Frontal cortex (tissue), 3 donors: ENCODE measurements at regions not wholly inside any gene's neighbourhood (a gene's known extent, or its start where the extent isn't known, plus 50 kb on each side); places are given as distances from the start of the nearest gene placed in this dataset.
"Not testable (repeated sequence)": the region's sequence is repeated elsewhere in the genome, so short reads cannot be mapped to it uniquely, and the experiment has no call there.

Experiments
- DNase-seq, 2 donors: peaks; one replicate each; pipeline ENCODE4 v3.0.0; 2012; ENCODE audit warnings: low spot score in 2 of 2
- FAIRE-seq: peaks from 2 replicates; lab custom pipeline; 2012; peaks lifted over from hg19 to GRCh38; lab: Jason Lieb, UNC
- donor health status: control.
- donor health status: control.
- donor health status: control.

GRCh38 chr5:39755452-39755851, 330.7 kb upstream of the DAB2 start:
- no peak for FAIRE-seq
- no peak for DNase-seq

- not testable (repeated sequence) for FAIRE-seq
Observed at GRCh38 chr5:39753747-39754146, 329.0 kb upstream of the DAB2 start.

GRCh38 chr5:39750661-39751060, 325.9 kb upstream of the DAB2 start:
- FAIRE-seq = no peak
- no peak for DNase-seq

More at GRCh38 chr5:39753747-39754146, 329.0 kb upstream of the DAB2 start:
- DNase-seq = not testable (repeated sequence)

- no peak for FAIRE-seq
- no peak for DNase-seq
Observed at GRCh38 chr5:39742916-39743315, 318.1 kb upstream of the DAB2 start.

GRCh38 chr5:39740404-39740803, 315.6 kb upstream of the DAB2 start:
- no peak for DNase-seq
- no peak for FAIRE-seq

- no peak for DNase-seq
- FAIRE-seq = no peak
Observed at GRCh38 chr5:39732166-39732565, 307.4 kb upstream of the DAB2 start.

GRCh38 chr5:39730699-39731098, 305.9 kb upstream of the DAB2 start:
- DNase-seq (no peak), FAIRE-seq (no peak)

- no peak for FAIRE-seq
- no peak for DNase-seq
Observed at GRCh38 chr5:39730006-39730405, 305.2 kb upstream of the DAB2 start.

- no peak for FAIRE-seq
Observed at GRCh38 chr5:39726467-39726866, 301.7 kb upstream of the DAB2 start.

GRCh38 chr5:39721394-39721793, 296.6 kb upstream of the DAB2 start:
- no peak for DNase-seq

More at GRCh38 chr5:39726467-39726866, 301.7 kb upstream of the DAB2 start:
- no peak for DNase-seq

GRCh38 chr5:39720136-39720535, 295.4 kb upstream of the DAB2 start:
- DNase-seq = no peak
- FAIRE-seq = no peak

More at GRCh38 chr5:39721394-39721793, 296.6 kb upstream of the DAB2 start:
- no peak for FAIRE-seq

GRCh38 chr5:39717176-39717897, 292.6 kb upstream of the DAB2 start:
- no peak for FAIRE-seq

GRCh38 chr5:39716532-39717028, 291.8 kb upstream of the DAB2 start:
- DNase-seq (no peak), FAIRE-seq (no peak)

More at GRCh38 chr5:39717176-39717897, 292.6 kb upstream of the DAB2 start:
- DNase-seq = no peak

GRCh38 chr5:39714036-39714698, 289.4 kb upstream of the DAB2 start:
- DNase-seq = peak in 1 of 2 donors; percentile 12
- FAIRE-seq = peak; percentile 17

GRCh38 chr5:39713250-39713916, 288.6 kb upstream of the DAB2 start:
- no peak for DNase-seq
- no peak for FAIRE-seq

GRCh38 chr5:39712316-39713249, 287.8 kb upstream of the DAB2 start:
- no peak for DNase-seq

GRCh38 chr5:39711821-39712220, 287.0 kb upstream of the DAB2 start:
- no peak for FAIRE-seq

More at GRCh38 chr5:39712316-39713249, 287.8 kb upstream of the DAB2 start:
- no peak for FAIRE-seq

GRCh38 chr5:39709032-39709431, 284.3 kb upstream of the DAB2 start:
- no peak for FAIRE-seq
- no peak for DNase-seq

More at GRCh38 chr5:39711821-39712220, 287.0 kb upstream of the DAB2 start:
- DNase-seq = no peak

GRCh38 chr5:39702928-39703327, 278.1 kb upstream of the DAB2 start:
- DNase-seq = no peak
- FAIRE-seq = no peak
